ENCODE measurements at regions not wholly inside any gene's neighbourhood (a gene's known extent, or its start where the extent isn't known, plus 50 kb on each side); places are given as distances from the start of the nearest gene placed in this dataset.

DNA sequence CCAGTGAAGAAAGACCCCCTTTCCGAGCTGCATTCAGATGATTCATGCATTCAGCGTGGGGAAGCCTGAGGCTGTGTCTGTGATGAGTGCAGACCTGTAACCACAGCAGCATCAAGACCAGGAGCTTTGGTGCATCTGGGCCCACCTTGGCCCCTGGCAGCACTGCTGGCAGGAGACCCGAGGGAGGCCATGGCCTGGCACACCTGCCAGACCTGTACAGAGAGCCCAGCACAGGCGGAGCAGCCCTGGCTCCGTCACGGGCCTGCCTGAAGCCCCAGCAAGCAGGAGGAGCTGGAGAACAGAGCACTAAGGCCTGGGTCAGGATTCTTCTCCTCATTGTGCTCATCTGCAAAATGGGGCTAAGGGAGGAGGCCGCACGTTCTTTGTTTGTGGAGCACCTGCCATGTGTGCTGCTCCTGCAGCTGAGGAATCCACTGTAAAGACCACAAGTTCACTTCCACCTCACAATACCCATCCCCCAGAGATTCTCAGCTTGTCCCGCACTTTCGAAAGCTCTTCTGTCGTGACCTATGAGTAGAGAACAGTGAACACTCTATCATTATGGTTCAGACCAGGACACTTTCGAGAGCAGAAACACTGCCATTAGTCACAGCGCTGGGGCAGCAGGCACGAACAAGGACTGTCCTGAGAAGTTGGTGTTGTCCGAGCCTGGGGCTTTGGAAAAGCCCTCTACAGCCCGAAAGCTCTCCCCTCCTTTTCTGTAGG is 144.4 kb upstream of the CST7 start:
- H3K36me3 ChIP-seq (ENCODE audit: control insufficient read depth in 2 of 2, insufficient read depth in 1 of 2, low read length in 2 of 2), result no peaks in the 10 kb centered on the region
- H3K4me1 ChIP-seq (ENCODE audit: control insufficient read depth, insufficient read depth, low read length), result no peaks in the 10 kb centered on the region
- no peak overlapping the region for H3K27ac ChIP-seq (ENCODE audit: extremely low read depth, low read depth, low read length)
- ChIA-PET POLR2A (no interaction called here), CTCF (interaction anchor here (0.7 kb wide), 1 partner anchor 108 kb away, joined by 3 read pairs; no protein-coding TSS in a partner anchor)
- no peak overlapping the region for H3K4me3 ChIP-seq (ENCODE audit: low read depth, low read length)
- TF ChIP-seq ZNF223 (tag by site-specific recombination; IDR thresholded peaks at IDR 0.05) (no peak), ZNF211 (tag by site-specific recombination; IDR thresholded peaks at IDR 0.05; ENCODE audit: low read depth) (no peak), ZNF558 (tag by site-specific recombination; IDR thresholded peaks at IDR 0.05) (no peak), ZNF677 (tag by site-specific recombination; IDR thresholded peaks at IDR 0.05) (no peak), ZSCAN30 (tag by site-specific recombination; IDR thresholded peaks at IDR 0.05) (no peak), ZSCAN4 (tag by site-specific recombination; IDR thresholded peaks at IDR 0.05) (no peak), ZNF350 (tag by site-specific recombination; IDR thresholded peaks at IDR 0.05) (no peak), HOXD13 (CRISPR knock-in tag; IDR thresholded peaks at IDR 0.05; ENCODE audit: borderline replicate concordance) (no peak), ZNF658 (tag by site-specific recombination; IDR thresholded peaks at IDR 0.05) (no peak), ZNF792 (tag by site-specific recombination; IDR thresholded peaks at IDR 0.05) (no peak), TRIM28 (IDR thresholded peaks at IDR 0.05; ENCODE audit: borderline replicate concordance, low read length) (no peak), ZNF639 (tag by site-specific recombination; IDR thresholded peaks at IDR 0.05) (no peak), ZNF362 (tag by site-specific recombination; IDR thresholded peaks at IDR 0.05) (no peak), ZNF449 (tag by site-specific recombination; IDR thresholded peaks at IDR 0.05) (no peak), ZBTB21 (tag by site-specific recombination; IDR thresholded peaks at IDR 0.05) (no peak), MZF1 (tag by site-specific recombination; IDR thresholded peaks at IDR 0.05; ENCODE audit: borderline replicate concordance) (no peak), KLF9 (tag by site-specific recombination; IDR thresholded peaks at IDR 0.05; ENCODE audit: low read depth) (no peak), ZNF670 (tag by site-specific recombination; IDR thresholded peaks at IDR 0.05; ENCODE audit: low read depth) (no peak)
- TF ChIP-seq, protein P1, sequence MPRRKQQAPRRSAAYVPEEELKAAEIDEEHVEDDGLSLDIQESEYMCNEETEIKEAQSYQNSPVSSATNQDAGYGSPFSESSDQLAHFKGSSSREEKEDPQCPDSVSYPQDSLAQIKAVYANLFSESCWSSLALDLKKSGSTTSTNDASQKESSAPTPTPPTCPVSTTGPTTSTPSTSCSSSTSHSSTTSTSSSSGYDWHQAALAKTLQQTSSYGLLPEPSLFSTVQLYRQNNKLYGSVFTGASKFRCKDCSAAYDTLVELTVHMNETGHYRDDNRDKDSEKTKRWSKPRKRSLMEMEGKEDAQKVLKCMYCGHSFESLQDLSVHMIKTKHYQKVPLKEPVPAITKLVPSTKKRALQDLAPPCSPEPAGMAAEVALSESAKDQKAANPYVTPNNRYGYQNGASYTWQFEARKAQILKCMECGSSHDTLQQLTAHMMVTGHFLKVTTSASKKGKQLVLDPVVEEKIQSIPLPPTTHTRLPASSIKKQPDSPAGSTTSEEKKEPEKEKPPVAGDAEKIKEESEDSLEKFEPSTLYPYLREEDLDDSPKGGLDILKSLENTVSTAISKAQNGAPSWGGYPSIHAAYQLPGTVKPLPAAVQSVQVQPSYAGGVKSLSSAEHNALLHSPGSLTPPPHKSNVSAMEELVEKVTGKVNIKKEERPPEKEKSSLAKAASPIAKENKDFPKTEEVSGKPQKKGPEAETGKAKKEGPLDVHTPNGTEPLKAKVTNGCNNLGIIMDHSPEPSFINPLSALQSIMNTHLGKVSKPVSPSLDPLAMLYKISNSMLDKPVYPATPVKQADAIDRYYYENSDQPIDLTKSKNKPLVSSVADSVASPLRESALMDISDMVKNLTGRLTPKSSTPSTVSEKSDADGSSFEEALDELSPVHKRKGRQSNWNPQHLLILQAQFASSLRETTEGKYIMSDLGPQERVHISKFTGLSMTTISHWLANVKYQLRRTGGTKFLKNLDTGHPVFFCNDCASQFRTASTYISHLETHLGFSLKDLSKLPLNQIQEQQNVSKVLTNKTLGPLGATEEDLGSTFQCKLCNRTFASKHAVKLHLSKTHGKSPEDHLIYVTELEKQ (tag by site-specific recombination; IDR thresholded peaks at IDR 0.05; ENCODE audit: borderline replicate concordance), result no peak
- TF ChIP-seq, protein P2, sequence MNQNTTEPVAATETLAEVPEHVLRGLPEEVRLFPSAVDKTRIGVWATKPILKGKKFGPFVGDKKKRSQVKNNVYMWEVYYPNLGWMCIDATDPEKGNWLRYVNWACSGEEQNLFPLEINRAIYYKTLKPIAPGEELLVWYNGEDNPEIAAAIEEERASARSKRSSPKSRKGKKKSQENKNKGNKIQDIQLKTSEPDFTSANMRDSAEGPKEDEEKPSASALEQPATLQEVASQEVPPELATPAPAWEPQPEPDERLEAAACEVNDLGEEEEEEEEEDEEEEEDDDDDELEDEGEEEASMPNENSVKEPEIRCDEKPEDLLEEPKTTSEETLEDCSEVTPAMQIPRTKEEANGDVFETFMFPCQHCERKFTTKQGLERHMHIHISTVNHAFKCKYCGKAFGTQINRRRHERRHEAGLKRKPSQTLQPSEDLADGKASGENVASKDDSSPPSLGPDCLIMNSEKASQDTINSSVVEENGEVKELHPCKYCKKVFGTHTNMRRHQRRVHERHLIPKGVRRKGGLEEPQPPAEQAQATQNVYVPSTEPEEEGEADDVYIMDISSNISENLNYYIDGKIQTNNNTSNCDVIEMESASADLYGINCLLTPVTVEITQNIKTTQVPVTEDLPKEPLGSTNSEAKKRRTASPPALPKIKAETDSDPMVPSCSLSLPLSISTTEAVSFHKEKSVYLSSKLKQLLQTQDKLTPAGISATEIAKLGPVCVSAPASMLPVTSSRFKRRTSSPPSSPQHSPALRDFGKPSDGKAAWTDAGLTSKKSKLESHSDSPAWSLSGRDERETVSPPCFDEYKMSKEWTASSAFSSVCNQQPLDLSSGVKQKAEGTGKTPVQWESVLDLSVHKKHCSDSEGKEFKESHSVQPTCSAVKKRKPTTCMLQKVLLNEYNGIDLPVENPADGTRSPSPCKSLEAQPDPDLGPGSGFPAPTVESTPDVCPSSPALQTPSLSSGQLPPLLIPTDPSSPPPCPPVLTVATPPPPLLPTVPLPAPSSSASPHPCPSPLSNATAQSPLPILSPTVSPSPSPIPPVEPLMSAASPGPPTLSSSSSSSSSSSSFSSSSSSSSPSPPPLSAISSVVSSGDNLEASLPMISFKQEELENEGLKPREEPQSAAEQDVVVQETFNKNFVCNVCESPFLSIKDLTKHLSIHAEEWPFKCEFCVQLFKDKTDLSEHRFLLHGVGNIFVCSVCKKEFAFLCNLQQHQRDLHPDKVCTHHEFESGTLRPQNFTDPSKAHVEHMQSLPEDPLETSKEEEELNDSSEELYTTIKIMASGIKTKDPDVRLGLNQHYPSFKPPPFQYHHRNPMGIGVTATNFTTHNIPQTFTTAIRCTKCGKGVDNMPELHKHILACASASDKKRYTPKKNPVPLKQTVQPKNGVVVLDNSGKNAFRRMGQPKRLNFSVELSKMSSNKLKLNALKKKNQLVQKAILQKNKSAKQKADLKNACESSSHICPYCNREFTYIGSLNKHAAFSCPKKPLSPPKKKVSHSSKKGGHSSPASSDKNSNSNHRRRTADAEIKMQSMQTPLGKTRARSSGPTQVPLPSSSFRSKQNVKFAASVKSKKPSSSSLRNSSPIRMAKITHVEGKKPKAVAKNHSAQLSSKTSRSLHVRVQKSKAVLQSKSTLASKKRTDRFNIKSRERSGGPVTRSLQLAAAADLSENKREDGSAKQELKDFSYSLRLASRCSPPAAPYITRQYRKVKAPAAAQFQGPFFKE (tag by site-specific recombination; IDR thresholded peaks at IDR 0.05; ENCODE audit: borderline replicate concordance), result no peak
- no peaks in the 10 kb centered on the region for H3K9me3 ChIP-seq (ENCODE audit: control insufficient read depth, insufficient read depth, low read depth, low read length)
